GM18505 (cell line): ENCODE measurements at regions not wholly inside any gene's neighbourhood (a gene's known extent, or its start where the extent isn't known, plus 50 kb on each side); places are given as distances from the start of the nearest gene placed in this dataset.

Experiments
- ATAC-seq: cut with Tn5 transposase; IDR thresholded peaks from one replicate; pipeline ENCODE4 v1.9.1; 2021; ENCODE audit not compliant: unreplicated experiment
- POLR2A ChIP-seq: IDR thresholded peaks from 4 replicates; pipeline ENCODE4 v1.6.1; 2011; ENCODE audit warnings: borderline replicate concordance; ENCODE audit not compliant: insufficient read depth, insufficient read length; ENCODE audit errors: extremely low read depth

DNA sequence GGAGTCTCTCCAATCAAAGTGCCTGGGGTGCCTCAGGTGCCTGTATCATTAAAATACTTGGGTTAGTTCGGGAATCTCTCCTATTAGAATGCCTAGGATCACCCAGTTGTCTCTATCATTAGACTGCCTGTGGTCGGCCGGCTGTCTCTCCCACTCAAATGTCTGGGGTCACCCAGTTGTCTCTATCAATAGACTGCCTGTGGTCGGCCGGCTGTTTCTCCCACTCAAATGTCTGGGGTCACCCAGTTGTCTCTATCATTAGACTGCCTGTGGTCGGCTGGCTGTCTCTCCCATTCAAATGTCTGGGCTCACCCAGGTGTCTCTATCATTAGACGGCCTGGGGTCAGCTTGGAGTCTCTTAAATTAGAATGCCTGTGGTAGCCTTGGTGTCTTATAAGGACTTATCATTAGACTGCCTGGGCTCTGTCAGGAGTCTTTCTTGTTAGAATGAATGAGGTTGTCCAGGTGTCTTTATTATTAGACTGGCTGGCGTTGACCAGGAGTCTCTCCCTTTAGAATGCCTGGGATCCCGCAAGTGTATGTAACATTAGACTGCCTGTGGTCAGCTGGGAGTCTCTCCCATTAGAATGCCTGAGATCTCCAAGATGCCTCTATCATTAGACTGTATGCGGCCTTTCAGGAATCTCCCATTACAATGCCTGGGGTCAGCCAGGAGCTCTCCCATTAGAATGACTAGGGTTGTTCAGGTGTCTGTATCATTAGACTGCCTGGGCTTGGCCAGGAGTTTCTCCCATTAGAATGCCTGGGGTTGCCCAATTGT, 1555.5 kb downstream of the UQCRFS1 start:
- TF ChIP-seq POLR2A, result no peak
- no peak for ATAC-seq

DNA sequence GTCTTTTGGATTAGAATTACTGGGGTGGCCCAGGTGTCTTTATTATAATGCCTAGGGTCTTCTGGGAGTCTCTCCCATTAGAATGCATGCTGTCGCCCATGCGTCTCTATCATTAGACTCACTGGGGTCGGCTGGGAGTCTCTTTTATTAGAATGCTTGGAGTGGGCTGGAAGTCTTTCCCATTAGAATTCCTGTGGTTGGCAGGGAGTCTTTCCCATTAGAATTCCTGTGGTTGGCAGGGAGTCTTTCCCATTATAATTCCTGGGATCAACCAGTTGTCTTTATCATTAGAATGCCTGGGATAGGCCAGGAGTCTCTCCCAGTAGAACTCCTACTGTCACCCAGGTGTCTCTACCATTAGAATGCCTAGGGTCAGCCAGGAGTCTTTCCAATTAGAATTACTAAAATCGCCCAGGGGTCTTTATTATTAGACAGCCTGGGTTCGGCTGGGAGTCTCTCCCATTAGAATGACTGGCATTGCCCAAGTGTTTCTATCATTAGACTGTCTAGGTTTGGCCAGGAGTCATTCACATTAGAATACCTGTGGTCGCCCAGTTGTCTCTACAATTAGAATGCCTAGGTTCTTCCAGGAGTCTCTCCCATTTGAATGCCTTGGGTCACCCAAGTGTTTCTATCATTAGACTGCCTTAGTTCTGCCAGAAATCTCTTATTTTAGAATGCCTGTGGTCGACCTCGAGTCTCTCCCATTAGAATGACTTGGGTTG, 1558.5 kb downstream of the UQCRFS1 start:
- TF ChIP-seq POLR2A, result no peak
- ATAC-seq, result no peak

DNA sequence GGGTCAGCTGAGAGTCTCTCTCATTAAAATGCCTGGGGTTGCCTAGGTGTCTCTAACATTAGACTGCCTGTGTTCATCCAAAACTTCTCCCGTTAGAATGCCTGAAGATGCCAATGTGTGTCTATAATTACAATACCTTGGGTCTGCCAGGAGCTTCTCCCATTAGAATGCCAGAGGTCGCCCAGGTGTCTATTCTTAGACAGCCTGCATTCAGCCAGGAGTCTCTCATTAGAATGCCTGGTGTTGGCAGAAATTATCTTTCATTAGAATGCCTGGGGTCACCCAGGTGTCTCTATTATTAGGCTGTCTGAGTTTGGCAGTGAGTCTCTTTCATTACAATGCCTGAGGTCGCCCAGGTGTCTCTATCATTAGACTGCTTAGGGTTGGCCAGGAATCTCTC, 1560.2 kb downstream of the UQCRFS1 start:
- ATAC-seq, result no peak
- TF ChIP-seq POLR2A, result no peak

DNA sequence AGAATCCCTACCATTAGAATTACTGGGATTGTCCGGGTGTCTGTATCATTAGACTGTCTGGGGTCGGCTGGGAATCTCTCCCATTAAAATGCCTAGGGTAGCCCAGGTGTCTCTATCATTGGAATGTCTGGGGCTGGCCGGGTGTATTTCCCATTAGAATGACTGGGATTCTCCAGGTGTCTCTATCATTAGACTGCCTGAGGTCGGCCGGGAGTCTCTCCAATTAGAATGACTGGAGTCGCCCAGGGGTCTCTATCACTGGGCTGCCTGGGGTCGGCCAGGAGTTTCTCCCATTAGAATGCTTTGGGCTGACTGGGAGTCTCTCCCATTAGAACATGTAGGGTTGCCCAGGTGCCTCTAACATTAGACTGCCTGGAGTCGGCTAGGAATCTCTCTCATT, 1560.7 kb downstream of the UQCRFS1 start:
- no peak for ATAC-seq
- no peak for TF ChIP-seq POLR2A

DNA sequence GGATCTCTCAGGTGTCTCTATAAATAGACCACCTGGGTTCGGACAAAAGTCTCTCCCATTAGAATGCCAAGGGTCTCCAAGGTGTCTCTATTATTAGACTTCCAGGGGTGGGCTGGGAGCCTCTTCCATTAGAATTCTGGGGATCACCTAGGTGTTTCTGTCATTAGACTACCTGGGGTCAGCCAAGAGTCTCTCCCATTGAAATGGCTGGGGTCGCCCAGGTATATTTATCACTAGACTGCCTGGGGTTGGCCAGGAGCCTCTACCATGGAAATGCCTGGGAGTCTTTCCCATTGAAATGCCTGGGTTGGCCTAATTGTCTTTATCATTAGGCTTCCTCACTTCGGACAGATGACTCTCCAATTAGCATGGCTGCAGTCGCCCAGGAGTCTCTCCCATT, 1565.5 kb downstream of the UQCRFS1 start:
- no peak for ATAC-seq
- TF ChIP-seq POLR2A, result no peak

DNA sequence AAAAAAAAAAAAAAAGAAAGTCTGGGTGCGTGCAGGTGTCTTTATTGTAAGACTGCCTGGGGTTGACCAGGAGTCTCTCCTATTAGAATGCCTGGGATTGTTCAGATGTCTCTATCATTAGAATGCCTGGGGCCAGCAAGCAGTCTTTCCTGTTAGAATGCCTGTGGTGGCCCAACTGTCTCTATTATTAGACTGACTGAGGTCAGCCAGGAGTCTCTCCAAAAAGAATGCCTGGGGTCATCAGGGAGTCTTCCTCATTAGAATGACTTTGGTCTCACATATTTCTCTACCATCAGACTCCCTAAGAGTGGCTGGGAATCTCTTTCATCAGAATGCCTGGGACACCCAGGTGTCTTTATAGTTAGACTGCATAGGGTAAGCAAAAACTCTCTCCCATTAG, 1577.5 kb downstream of the UQCRFS1 start:
- no peak for ATAC-seq
- TF ChIP-seq POLR2A, result no peak

DNA sequence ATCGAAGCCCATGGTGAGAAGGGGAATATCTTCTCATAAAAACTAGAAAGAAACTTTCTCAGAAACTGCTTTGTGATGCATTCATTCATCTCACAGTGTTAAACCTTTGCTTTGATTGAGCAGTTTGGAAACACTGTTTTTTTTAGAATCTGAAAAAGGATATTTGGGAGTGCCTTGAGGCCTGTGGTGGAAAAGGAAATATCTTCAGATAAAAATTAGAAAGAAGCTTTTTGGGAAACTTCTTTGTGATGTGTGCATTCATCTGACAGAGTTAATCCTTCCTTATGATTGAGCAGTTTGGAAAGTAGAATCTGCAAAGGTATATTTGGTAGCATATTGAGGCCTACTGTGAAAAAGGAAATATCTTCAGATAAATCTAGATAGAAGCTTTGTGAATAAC, 1594.9 kb downstream of the UQCRFS1 start:
- no peak for TF ChIP-seq POLR2A
- no peak for ATAC-seq

DNA sequence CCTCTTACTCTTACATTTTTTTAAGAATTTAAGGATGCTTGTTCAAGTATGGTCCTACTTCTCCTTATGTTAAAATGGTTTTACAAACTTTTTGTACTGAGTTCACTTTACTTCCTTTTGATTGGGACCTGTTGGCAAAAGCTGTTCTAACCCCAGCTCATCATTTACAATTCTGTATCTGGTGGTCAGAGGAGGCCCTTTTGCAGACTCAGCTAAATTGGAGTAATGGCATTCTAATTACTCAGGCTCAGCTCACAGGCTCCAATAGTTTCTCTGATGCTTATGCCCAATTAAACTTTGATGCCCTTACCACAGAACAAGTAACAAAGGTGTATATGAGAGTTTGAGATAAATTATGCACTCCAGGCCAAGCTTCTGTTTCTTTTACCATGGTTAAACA, 1632.0 kb downstream of the UQCRFS1 start:
- ATAC-seq, result no peak
- TF ChIP-seq POLR2A, result no peak
